Trophoblast cell (in vitro differentiated cells and primary cell): ENCODE measurements at regions not wholly inside any gene's neighbourhood (a gene's known extent, or its start where the extent isn't known, plus 50 kb on each side); places are given as distances from the start of the nearest gene placed in this dataset.

Experiments used
- DNase-seq, 2 donors: peaks; one replicate each; pipeline ENCODE4 v3.0.0-alpha.2; 2016
- H2AFZ ChIP-seq: 2 replicates; pipeline ENCODE4 v1.6.1; 2013; ENCODE audit warnings: low read length, moderate library complexity, mild to moderate bottlenecking; ENCODE audit not compliant: insufficient read depth, poor library complexity
- H2AK5ac ChIP-seq: 2 replicates; pipeline ENCODE4 v1.6.1; 2013; ENCODE audit warnings: mild to moderate bottlenecking, low read length
- H2BK120ac ChIP-seq: 2 replicates; pipeline ENCODE4 v1.6.1; 2013; ENCODE audit warnings: low read length, mild to moderate bottlenecking, moderate library complexity; ENCODE audit not compliant: insufficient read depth, poor library complexity
- H2BK12ac ChIP-seq: 2 replicates; pipeline ENCODE4 v1.6.1; 2013; ENCODE audit warnings: mild to moderate bottlenecking, low read length, moderate library complexity
- H2BK5ac ChIP-seq: 2 replicates; pipeline ENCODE4 v1.6.1; 2013; ENCODE audit warnings: low read length, low read depth, moderate library complexity, mild to moderate bottlenecking; ENCODE audit not compliant: poor library complexity
- H3K14ac ChIP-seq: 2 replicates; pipeline ENCODE4 v1.6.1; 2013; ENCODE audit warnings: mild to moderate bottlenecking, low read length
- H3K18ac ChIP-seq: 2 replicates; pipeline ENCODE4 v1.6.1; 2013; ENCODE audit warnings: mild to moderate bottlenecking, low read length
- H3K23ac ChIP-seq: 2 replicates; pipeline ENCODE4 v1.6.1; 2013; ENCODE audit warnings: low read length
- H3K27ac ChIP-seq: 2 replicates; pipeline ENCODE4 v1.5.1; 2013; ENCODE audit warnings: low read depth, mild to moderate bottlenecking, inconsistent platforms, low read length, moderate library complexity
- H3K27me3 ChIP-seq: 2 replicates; pipeline ENCODE4 v1.6.1; 2013; ENCODE audit warnings: inconsistent platforms, mild to moderate bottlenecking, low read length, moderate library complexity; ENCODE audit not compliant: insufficient read depth
- H3K36me3 ChIP-seq, 2 experiments: 1 replicate in 1 of 2; 2 replicates in 1 of 2; pipeline ENCODE4 v1.6.1; 2013; ENCODE audit warnings: low read length in 2 of 2, mild to moderate bottlenecking in 2 of 2, moderate library complexity in 1 of 2; ENCODE audit not compliant: insufficient read depth in 2 of 2, control insufficient read depth in 1 of 2
- H3K4ac ChIP-seq: 2 replicates; pipeline ENCODE4 v1.6.1; 2013; ENCODE audit warnings: low read depth, mild to moderate bottlenecking, low read length, moderate library complexity
- H3K4me1 ChIP-seq, 2 experiments: 1 replicate in 1 of 2; 2 replicates in 1 of 2; pipeline ENCODE4 v1.6.1; 2013; ENCODE audit warnings: low read length in 2 of 2, mild to moderate bottlenecking in 2 of 2, moderate library complexity in 1 of 2; ENCODE audit not compliant: insufficient read depth in 2 of 2, control insufficient read depth in 1 of 2
- H3K4me2 ChIP-seq: 2 replicates; pipeline ENCODE4 v1.6.1; 2013; ENCODE audit warnings: inconsistent platforms, mild to moderate bottlenecking, low read length, moderate library complexity
- H3K4me3 ChIP-seq: 2 replicates; pipeline ENCODE4 v1.5.1; 2013; ENCODE audit warnings: mild to moderate bottlenecking, low read depth, low read length, inconsistent platforms
- H3K79me1 ChIP-seq: one replicate; pipeline ENCODE4 v1.6.1; 2013; ENCODE audit warnings: low read length
- H3K79me2 ChIP-seq: 2 replicates; pipeline ENCODE4 v1.6.1; 2013; ENCODE audit warnings: low read length, mild to moderate bottlenecking; ENCODE audit not compliant: control insufficient read depth, insufficient read depth, poor library complexity
- H3K9ac ChIP-seq: 2 replicates; pipeline ENCODE4 v1.6.1; 2013; ENCODE audit warnings: mild to moderate bottlenecking, low read length
- H3K9me3 ChIP-seq: 2 replicates; pipeline ENCODE4 v1.6.1; 2013; ENCODE audit warnings: low read depth, mild to moderate bottlenecking, control low read depth, inconsistent platforms, low read length; ENCODE audit not compliant: insufficient read depth
- H4K12ac ChIP-seq: 2 replicates; pipeline ENCODE4 v1.6.1; 2013; ENCODE audit warnings: low read depth, mild to moderate bottlenecking, low read length, moderate library complexity
- H4K8ac ChIP-seq: 2 replicates; pipeline ENCODE4 v1.6.1; 2013; ENCODE audit warnings: low read depth, mild to moderate bottlenecking, low read length, moderate library complexity
- H4K91ac ChIP-seq: one replicate; pipeline ENCODE4 v1.6.1; 2013; ENCODE audit warnings: low read depth, mild to moderate bottlenecking, low read length, moderate library complexity
- WGBS: extraction: QIAGEN DNeasy Blood & Tissue Kit; methylation state at CpG from one replicate; pipeline ENCODE4 v1.1.7; 2013; ENCODE audit warnings: missing lambda C conversion rate; ENCODE audit not compliant: insufficient read length, insufficient coverage; ENCODE audit errors: extremely low coverage; 5-methylcytosine and 5-hydroxymethylcytosine counted together

- Histone ChIP-seq H3K23ac (no peak overlapping the region), H3K27ac (no peak overlapping the region), H3K27me3 (no peaks in the 10 kb centered on the region), H3K36me3 (no peaks in the 10 kb centered on the region), H4K91ac (no peak overlapping the region), H3K18ac (no peak overlapping the region), H3K14ac (no peak overlapping the region), H3K4ac (no peak overlapping the region), H2BK120ac (no peak overlapping the region), H2BK12ac (no peak overlapping the region), H3K79me2 (no peaks in the 10 kb centered on the region), H3K4me2 (no peak overlapping the region), H3K9ac (no peak overlapping the region), H4K8ac (no peak overlapping the region), H3K4me3 (no peak overlapping the region), H2BK5ac (no peak overlapping the region), H3K79me1 (no peaks in the 10 kb centered on the region), H3K4me1 (no peaks in the 10 kb centered on the region), H4K12ac (no peak overlapping the region), H2AK5ac (no peak overlapping the region), H3K9me3 (peaks cover 2% of the 10 kb centered on the region), H2AFZ (no peak overlapping the region)
- DNase-seq = no peak
- WGBS = no CpG with 5 or more reads among the region's 2 CpGs
These were observed 116.5 kb upstream of the OLIG3 start for GRCh38 chr6:137610702-137611101.

- Histone ChIP-seq H2AFZ (no peak overlapping the region), H3K4me2 (no peak overlapping the region), H2BK120ac (no peak overlapping the region), H2BK12ac (no peak overlapping the region), H3K4me1 (no peaks in the 10 kb centered on the region), H2BK5ac (no peak overlapping the region), H2AK5ac (no peak overlapping the region), H3K4ac (no peak overlapping the region), H4K12ac (no peak overlapping the region), H4K91ac (no peak overlapping the region), H3K36me3 (no peaks in the 10 kb centered on the region), H3K23ac (no peak overlapping the region), H3K9me3 (no peaks in the 10 kb centered on the region), H3K4me3 (no peak overlapping the region), H4K8ac (no peak overlapping the region), H3K27me3 (no peaks in the 10 kb centered on the region), H3K18ac (no peak overlapping the region), H3K14ac (no peak overlapping the region), H3K9ac (no peak overlapping the region), H3K27ac (no peak overlapping the region), H3K79me1 (no peaks in the 10 kb centered on the region), H3K79me2 (no peaks in the 10 kb centered on the region)
- no peak for DNase-seq
- no CpG with 5 or more reads among the region's 4 CpGs for WGBS
These were observed 129.1 kb upstream of the OLIG3 start for GRCh38 chr6:137623293-137623692.

DNA sequence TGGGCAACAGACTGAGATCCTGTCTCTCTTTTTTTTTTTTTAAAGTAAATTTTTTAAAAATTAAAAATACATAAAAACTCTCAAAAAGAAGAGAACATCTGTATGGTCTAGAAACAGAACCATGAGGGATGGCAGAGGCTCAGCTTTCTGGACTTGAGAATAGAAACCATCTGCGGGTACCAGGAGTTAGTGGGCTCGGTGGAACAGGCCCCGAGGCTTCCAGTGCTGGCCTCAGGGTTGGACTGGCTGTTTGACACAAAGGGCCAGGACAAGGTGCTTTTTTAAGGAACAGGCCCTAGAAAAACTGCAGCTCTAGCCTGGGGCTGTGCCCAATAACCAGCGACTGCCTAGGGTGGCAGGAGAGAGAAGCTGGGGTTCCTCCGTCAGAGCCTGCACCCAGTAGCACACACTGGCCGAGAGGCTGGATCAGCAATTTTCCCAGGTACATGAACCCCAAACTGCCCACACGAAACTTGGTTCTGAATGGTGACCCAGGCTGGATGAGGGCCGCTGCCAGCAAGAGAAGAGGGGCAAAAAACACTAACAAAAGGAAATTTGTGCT, 131.0 kb upstream of the OLIG3 start:
- no peak overlapping the region for H2AFZ ChIP-seq
- no peak overlapping the region for H4K91ac ChIP-seq
- H3K9me3 ChIP-seq = no peaks in the 10 kb centered on the region
- no peak overlapping the region for H3K18ac ChIP-seq
- no peaks in the 10 kb centered on the region for H3K27me3 ChIP-seq
- H3K4ac ChIP-seq = no peak overlapping the region
- no peaks in the 10 kb centered on the region for H3K4me1 ChIP-seq
- H4K8ac ChIP-seq = no peak overlapping the region
- no peak overlapping the region for H3K14ac ChIP-seq
- H3K79me2 ChIP-seq = no peaks in the 10 kb centered on the region
- H4K12ac ChIP-seq = no peak overlapping the region
- no peak overlapping the region for H2BK12ac ChIP-seq
- no peaks in the 10 kb centered on the region for H3K36me3 ChIP-seq
- no peak overlapping the region for H3K23ac ChIP-seq
- WGBS = no CpG with 5 or more reads among the region's 8 CpGs
- no peak overlapping the region for H3K9ac ChIP-seq
- no peak overlapping the region for H3K27ac ChIP-seq
- no peak overlapping the region for H3K4me2 ChIP-seq
- peak; percentile 46 to 68 for DNase-seq
- H2BK120ac ChIP-seq = no peak overlapping the region
- no peak overlapping the region for H3K4me3 ChIP-seq
- H2AK5ac ChIP-seq = no peak overlapping the region
- H2BK5ac ChIP-seq = no peak overlapping the region
- no peaks in the 10 kb centered on the region for H3K79me1 ChIP-seq

DNA sequence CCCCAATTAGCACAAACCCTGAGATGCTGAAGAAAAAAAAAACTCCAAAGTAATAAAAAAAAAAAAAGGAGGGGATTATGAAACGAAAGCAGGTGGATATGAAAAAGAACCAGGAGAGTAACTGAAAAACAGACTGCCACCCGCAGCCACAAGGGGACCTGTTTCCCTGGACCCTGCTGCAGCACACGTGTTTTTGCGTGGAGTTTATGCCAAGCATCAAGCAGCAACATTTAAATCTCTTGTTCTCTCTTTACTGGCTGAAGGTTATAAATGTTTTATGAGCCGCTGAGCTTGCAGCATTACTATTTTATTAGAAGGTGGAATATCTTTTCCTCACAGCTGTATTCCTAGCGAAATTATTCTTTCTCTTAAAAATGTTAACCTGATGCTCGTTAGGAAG, 131.6 kb upstream of the OLIG3 start:
- no peak for DNase-seq
- Histone ChIP-seq H2AFZ (no peak overlapping the region), H2AK5ac (no peak overlapping the region)

More for the DNA sequence above, 131.6 kb upstream of the OLIG3 start:
- peaks cover 3 to 4% of the 10 kb centered on the region in 2 experiments for H3K4me1 ChIP-seq
- no peak overlapping the region for H4K91ac ChIP-seq
- H2BK120ac ChIP-seq = no peak overlapping the region
- no peak overlapping the region for H2BK12ac ChIP-seq
- H2BK5ac ChIP-seq = no peak overlapping the region
- H3K27me3 ChIP-seq = no peaks in the 10 kb centered on the region
- H3K36me3 ChIP-seq = no peaks in the 10 kb centered on the region
- H3K27ac ChIP-seq = no peak overlapping the region
- no peak overlapping the region for H4K12ac ChIP-seq
- WGBS = no CpG with 5 or more reads among the region's 7 CpGs
- no peaks in the 10 kb centered on the region for H3K9me3 ChIP-seq
- no peak overlapping the region for H3K4me2 ChIP-seq
- H3K9ac ChIP-seq = no peak overlapping the region
- no peak overlapping the region for H3K14ac ChIP-seq
- peaks cover 3% of the 10 kb centered on the region for H3K79me1 ChIP-seq
- H4K8ac ChIP-seq = no peak overlapping the region
- H3K18ac ChIP-seq = no peak overlapping the region
- no peak overlapping the region for H3K23ac ChIP-seq
- H3K4ac ChIP-seq = no peak overlapping the region
- no peaks in the 10 kb centered on the region for H3K79me2 ChIP-seq
- H3K4me3 ChIP-seq = no peak overlapping the region
